ENCODE measurements at regions not wholly inside any gene's neighbourhood (a gene's known extent, or its start where the extent isn't known, plus 50 kb on each side); places are given as distances from the start of the nearest gene placed in this dataset.
"Not testable (repeated sequence)": the region's sequence is repeated elsewhere in the genome, so short reads cannot be mapped to it uniquely, and the experiment has no call there.

DNA sequence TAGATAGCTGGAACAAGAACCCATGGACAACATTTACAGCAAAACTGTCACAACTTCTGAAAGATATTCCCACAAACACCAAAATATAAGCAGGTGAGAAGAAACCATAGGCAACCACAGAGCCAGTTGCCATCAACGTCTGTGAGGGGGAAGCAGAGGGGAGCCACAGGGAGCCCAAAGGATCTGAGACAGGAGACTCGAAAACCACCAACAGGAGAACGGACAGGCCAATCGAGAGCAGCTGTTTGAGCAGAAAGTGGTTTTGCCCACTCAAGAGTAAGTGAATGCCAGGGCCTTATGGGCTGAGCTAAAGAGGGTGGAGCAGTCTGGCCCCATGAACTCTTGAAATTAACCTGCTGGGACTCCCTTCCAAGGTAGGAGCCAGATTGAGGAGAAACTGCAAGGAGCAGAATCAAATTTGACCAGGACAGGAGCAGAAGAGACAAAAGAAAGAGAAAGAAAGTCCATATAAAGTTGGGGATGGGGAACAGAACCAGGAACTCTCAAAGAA lies 195.4 kb downstream of the ANKRD60 start:
- H3K4me3 ChIP-seq (ENCODE audit: low read length), result no peak overlapping the region
- no peaks in the 10 kb centered on the region for H3K4me1 ChIP-seq (ENCODE audit: control insufficient read depth, insufficient read depth, low read length)
- H3K27me3 ChIP-seq (ENCODE audit: control insufficient read depth, insufficient read depth, low read length, poor library complexity, severe bottlenecking), result no peaks in the 10 kb centered on the region
- Mint-ChIP-seq H3K27me3 (ENCODE audit: insufficient read depth) (no peaks in the 10 kb centered on the region), H3K9me3 (no peaks in the 10 kb centered on the region), H3K27ac (no peak overlapping the region), H3K4me1 (no peaks in the 10 kb centered on the region), H3K36me3 (ENCODE audit: low read depth) (no peaks in the 10 kb centered on the region), H3K4me3 (no peak overlapping the region)
- H3K9ac ChIP-seq (ENCODE audit: extremely low read depth, low read length, poor library complexity, severe bottlenecking), result no peak overlapping the region
- DNase-seq, result no peak
- TF ChIP-seq, protein P1, sequence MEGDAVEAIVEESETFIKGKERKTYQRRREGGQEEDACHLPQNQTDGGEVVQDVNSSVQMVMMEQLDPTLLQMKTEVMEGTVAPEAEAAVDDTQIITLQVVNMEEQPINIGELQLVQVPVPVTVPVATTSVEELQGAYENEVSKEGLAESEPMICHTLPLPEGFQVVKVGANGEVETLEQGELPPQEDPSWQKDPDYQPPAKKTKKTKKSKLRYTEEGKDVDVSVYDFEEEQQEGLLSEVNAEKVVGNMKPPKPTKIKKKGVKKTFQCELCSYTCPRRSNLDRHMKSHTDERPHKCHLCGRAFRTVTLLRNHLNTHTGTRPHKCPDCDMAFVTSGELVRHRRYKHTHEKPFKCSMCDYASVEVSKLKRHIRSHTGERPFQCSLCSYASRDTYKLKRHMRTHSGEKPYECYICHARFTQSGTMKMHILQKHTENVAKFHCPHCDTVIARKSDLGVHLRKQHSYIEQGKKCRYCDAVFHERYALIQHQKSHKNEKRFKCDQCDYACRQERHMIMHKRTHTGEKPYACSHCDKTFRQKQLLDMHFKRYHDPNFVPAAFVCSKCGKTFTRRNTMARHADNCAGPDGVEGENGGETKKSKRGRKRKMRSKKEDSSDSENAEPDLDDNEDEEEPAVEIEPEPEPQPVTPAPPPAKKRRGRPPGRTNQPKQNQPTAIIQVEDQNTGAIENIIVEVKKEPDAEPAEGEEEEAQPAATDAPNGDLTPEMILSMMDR (conservative IDR thresholded peaks at IDR 0.05), result no peak
- H3K9me3 ChIP-seq (ENCODE audit: control insufficient read depth, low read length), result no peaks in the 10 kb centered on the region
- H3K27ac ChIP-seq (ENCODE audit: low read depth, low read length), result no peak overlapping the region
- WGBS, 2 experiments (ENCODE audit: insufficient coverage in 1 of 2, insufficient read length in 1 of 2), result 85 to 87% methylated on average over 2 to 4 of the region's 4 CpGs
- H3K36me3 ChIP-seq (ENCODE audit: control insufficient read depth, insufficient read depth, low read length), result no peaks in the 10 kb centered on the region

DNA sequence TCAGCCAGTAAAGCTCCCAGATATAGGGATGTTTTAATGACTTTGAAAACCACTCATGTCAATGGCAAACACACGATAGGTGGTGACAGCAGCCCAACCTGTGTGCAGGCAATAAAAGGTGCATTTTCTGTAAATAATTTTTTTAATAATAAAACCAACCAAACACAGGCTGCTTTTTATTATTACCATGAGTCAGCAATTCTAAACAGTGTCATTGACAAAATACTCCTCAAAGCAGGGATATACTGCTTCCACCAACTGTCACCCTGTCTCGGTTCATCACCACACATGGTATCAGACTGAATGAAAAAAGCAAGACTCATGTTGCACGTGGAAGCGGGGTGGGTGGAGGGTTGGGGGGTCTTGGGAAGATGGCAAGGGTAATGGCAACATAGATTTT lies 195.9 kb downstream of the ANKRD60 start:
- Histone ChIP-seq H3K27me3 (ENCODE audit: control insufficient read depth, insufficient read depth, low read length, poor library complexity, severe bottlenecking) (no peaks in the 10 kb centered on the region), H3K36me3 (ENCODE audit: control insufficient read depth, insufficient read depth, low read length) (no peaks in the 10 kb centered on the region), H3K4me1 (ENCODE audit: control insufficient read depth, insufficient read depth, low read length) (no peaks in the 10 kb centered on the region), H3K4me3 (ENCODE audit: low read length) (no peak overlapping the region), H3K9ac (ENCODE audit: extremely low read depth, low read length, poor library complexity, severe bottlenecking) (no peak overlapping the region), H3K9me3 (ENCODE audit: control insufficient read depth, low read length) (no peaks in the 10 kb centered on the region), H3K27ac (ENCODE audit: low read depth, low read length) (no peak overlapping the region)
- Mint-ChIP-seq H3K27ac (no peak overlapping the region), H3K36me3 (ENCODE audit: low read depth) (no peaks in the 10 kb centered on the region), H3K4me1 (no peaks in the 10 kb centered on the region), H3K9me3 (no peaks in the 10 kb centered on the region), H3K27me3 (ENCODE audit: insufficient read depth) (no peaks in the 10 kb centered on the region), H3K4me3 (no peak overlapping the region)
- TF ChIP-seq, protein P1 (conservative IDR thresholded peaks at IDR 0.05), result no peak
- 92% methylated on average over 3 of the region's 4 CpGs; no CpG with 5 or more reads in 1 of the 2 experiments for WGBS, 2 experiments (ENCODE audit: insufficient coverage in 1 of 2, insufficient read length in 1 of 2)
- no peak for DNase-seq

GRCh38 chr20:58031350-58031749 lies 197.1 kb downstream of the ANKRD60 start:
- H3K4me1 ChIP-seq (ENCODE audit: control insufficient read depth, insufficient read depth, low read length); H3K4me3 Mint-ChIP-seq; H3K9me3 ChIP-seq (ENCODE audit: control insufficient read depth, low read length); H3K27me3 Mint-ChIP-seq (ENCODE audit: insufficient read depth); H3K9me3 Mint-ChIP-seq; H3K36me3 ChIP-seq (ENCODE audit: control insufficient read depth, insufficient read depth, low read length); H3K36me3 Mint-ChIP-seq (ENCODE audit: low read depth); H3K27ac Mint-ChIP-seq; H3K4me3 ChIP-seq (ENCODE audit: low read length); H3K27ac ChIP-seq (ENCODE audit: low read depth, low read length); H3K27me3 ChIP-seq (ENCODE audit: control insufficient read depth, insufficient read depth, low read length, poor library complexity, severe bottlenecking); DNase-seq; H3K9ac ChIP-seq (ENCODE audit: extremely low read depth, low read length, poor library complexity, severe bottlenecking); H3K4me1 Mint-ChIP-seq: not testable (repeated sequence)
- 91 to 95% methylated on average over 7 of the region's 7 CpGs for WGBS, 2 experiments (ENCODE audit: insufficient coverage in 1 of 2, insufficient read length in 1 of 2)

- H3K4me3 ChIP-seq (ENCODE audit: low read length), result no peak overlapping the region
- no peaks in the 10 kb centered on the region for H3K36me3 Mint-ChIP-seq (ENCODE audit: low read depth)
- no peaks in the 10 kb centered on the region for H3K4me1 Mint-ChIP-seq
- no peaks in the 10 kb centered on the region for H3K4me1 ChIP-seq (ENCODE audit: control insufficient read depth, insufficient read depth, low read length)
- no peaks in the 10 kb centered on the region for H3K9me3 Mint-ChIP-seq
- no peak overlapping the region for H3K4me3 Mint-ChIP-seq
- H3K27me3 Mint-ChIP-seq (ENCODE audit: insufficient read depth), result no peaks in the 10 kb centered on the region
- no peaks in the 10 kb centered on the region for H3K27me3 ChIP-seq (ENCODE audit: control insufficient read depth, insufficient read depth, low read length, poor library complexity, severe bottlenecking)
- no peak overlapping the region for H3K27ac Mint-ChIP-seq
- 62 to 83% methylated on average over 3 of the region's 3 CpGs for WGBS, 2 experiments (ENCODE audit: insufficient coverage in 1 of 2, insufficient read length in 1 of 2)
- H3K36me3 ChIP-seq (ENCODE audit: control insufficient read depth, insufficient read depth, low read length), result no peaks in the 10 kb centered on the region
- TF ChIP-seq, protein P1 (conservative IDR thresholded peaks at IDR 0.05), result peak; percentile 79
- H3K9me3 ChIP-seq (ENCODE audit: control insufficient read depth, low read length), result no peaks in the 10 kb centered on the region
- no peak overlapping the region for H3K9ac ChIP-seq (ENCODE audit: extremely low read depth, low read length, poor library complexity, severe bottlenecking)
- peak; percentile 83 for DNase-seq
- no peak overlapping the region for H3K27ac ChIP-seq (ENCODE audit: low read depth, low read length)
Observed at GRCh38 chr20:58028123-58028522, 200.3 kb downstream of the ANKRD60 start.

Data from endodermal cell (in vitro differentiated cells).